HCT116 (cell line): ENCODE measurements at regions not wholly inside any gene's neighbourhood (a gene's known extent, or its start where the extent isn't known, plus 50 kb on each side); places are given as distances from the start of the nearest gene placed in this dataset.

Source experiments
- CEBPB ChIP-seq: IDR thresholded peaks from 2 replicates; pipeline ENCODE4 v1.6.1; 2012; ENCODE audit warnings: low read depth
- EGR1 ChIP-seq: IDR thresholded peaks from 2 replicates; pipeline ENCODE4 v1.6.1; 2012; ENCODE audit warnings: low read depth
- JUND ChIP-seq: IDR thresholded peaks from 2 replicates; pipeline ENCODE4 v1.6.1; 2012
- POLR2AphosphoS5 ChIP-seq: IDR thresholded peaks from 2 replicates; pipeline ENCODE4 v1.6.1; 2011; ENCODE audit warnings: mild to moderate bottlenecking, low read depth, low read length, moderate library complexity
- SP1 ChIP-seq: IDR thresholded peaks from 2 replicates; pipeline ENCODE4 v1.6.1; 2012; ENCODE audit warnings: low read depth
- ZNF274 ChIP-seq: fragments of 200-500 bp; sonication (Bioruptor generic); IDR thresholded peaks from 2 replicates; pipeline ENCODE4 v1.6.1; 2014; ENCODE audit warnings: mild to moderate bottlenecking, low read depth, low read length, inconsistent platforms
- TF ChIP-seq, protein P1 (sequence below), 3 experiments: fragments of 200-600 bp in 1 of 3; sonication (generic) in 1 of 3; IDR thresholded peaks in 2 of 3; conservative IDR thresholded peaks in 1 of 3; 2 replicates each; pipeline ENCODE4 v1.5.1; 2012 to 2017; ENCODE audit warnings: low read depth in 2 of 3, low read length in 2 of 3, antibody characterized with exemption in 1 of 3, borderline replicate concordance in 1 of 3, control low read depth in 1 of 3, mild to moderate bottlenecking in 1 of 3, mixed read lengths in 1 of 3, mixed run types in 1 of 3, moderate library complexity in 1 of 3; ENCODE audit not compliant: insufficient read depth in 1 of 3
- TF ChIP-seq, protein P2 (sequence below): IDR thresholded peaks from 2 replicates; pipeline ENCODE4 v1.6.1; 2012
- TF ChIP-seq, protein P3 (sequence below): IDR thresholded peaks from 2 replicates; pipeline ENCODE4 v1.6.1; 2012

DNA sequence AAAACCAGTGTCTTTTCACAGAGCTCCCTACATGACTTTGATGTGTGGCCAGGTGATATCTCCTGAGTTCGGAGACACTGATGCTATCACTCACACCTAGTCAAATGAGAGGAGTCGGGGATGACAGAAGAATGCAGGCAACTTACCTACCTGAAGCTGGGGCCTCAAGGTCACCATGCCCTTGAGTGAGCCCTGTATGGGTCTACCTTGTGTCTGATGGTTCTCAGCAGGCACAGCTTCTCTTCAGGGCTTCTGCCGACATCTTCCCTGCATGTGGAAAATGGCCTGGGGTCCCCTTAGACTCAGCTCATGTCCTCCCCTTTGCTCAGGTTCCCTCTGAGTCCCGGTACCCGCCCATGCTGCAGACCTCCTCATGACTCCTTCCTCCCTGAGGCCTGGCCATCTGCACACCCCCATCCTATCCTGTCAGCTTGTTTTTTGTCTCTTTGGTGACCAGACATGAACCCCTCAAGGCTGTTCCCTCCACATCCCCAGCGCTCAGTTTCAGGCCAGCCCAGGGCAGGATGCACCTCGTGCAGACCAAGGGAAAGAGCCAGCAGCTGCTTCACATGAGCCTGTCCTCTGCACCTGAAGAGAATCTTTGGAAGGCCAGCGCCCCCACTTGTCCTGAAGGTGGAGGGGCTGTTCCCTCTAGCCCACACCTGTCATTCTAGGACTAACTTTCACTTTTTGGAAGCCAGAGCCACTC is 74.6 kb upstream of the GDF10 start:
- TF ChIP-seq, protein P1, sequence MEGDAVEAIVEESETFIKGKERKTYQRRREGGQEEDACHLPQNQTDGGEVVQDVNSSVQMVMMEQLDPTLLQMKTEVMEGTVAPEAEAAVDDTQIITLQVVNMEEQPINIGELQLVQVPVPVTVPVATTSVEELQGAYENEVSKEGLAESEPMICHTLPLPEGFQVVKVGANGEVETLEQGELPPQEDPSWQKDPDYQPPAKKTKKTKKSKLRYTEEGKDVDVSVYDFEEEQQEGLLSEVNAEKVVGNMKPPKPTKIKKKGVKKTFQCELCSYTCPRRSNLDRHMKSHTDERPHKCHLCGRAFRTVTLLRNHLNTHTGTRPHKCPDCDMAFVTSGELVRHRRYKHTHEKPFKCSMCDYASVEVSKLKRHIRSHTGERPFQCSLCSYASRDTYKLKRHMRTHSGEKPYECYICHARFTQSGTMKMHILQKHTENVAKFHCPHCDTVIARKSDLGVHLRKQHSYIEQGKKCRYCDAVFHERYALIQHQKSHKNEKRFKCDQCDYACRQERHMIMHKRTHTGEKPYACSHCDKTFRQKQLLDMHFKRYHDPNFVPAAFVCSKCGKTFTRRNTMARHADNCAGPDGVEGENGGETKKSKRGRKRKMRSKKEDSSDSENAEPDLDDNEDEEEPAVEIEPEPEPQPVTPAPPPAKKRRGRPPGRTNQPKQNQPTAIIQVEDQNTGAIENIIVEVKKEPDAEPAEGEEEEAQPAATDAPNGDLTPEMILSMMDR (IDR thresholded peaks at IDR 0.05 in 2 of 3, conservative IDR thresholded peaks at IDR 0.05 in 1 of 3; ENCODE audit: borderline replicate concordance in 1 of 3, insufficient read depth in 1 of 3, low read depth in 2 of 3, low read length in 2 of 3), result no peak
- no peak for TF ChIP-seq JUND
- TF ChIP-seq POLR2AphosphoS5, result no peak
- TF ChIP-seq EGR1, result no peak
- TF ChIP-seq, protein P2, sequence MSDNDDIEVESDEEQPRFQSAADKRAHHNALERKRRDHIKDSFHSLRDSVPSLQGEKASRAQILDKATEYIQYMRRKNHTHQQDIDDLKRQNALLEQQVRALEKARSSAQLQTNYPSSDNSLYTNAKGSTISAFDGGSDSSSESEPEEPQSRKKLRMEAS, result no peak
- TF ChIP-seq CEBPB, result no peak
- no peak for TF ChIP-seq ZNF274
- TF ChIP-seq, protein P3, sequence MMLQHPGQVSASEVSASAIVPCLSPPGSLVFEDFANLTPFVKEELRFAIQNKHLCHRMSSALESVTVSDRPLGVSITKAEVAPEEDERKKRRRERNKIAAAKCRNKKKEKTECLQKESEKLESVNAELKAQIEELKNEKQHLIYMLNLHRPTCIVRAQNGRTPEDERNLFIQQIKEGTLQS, result no peak
- TF ChIP-seq SP1, result no peak
